ENCODE measurements at regions not wholly inside any gene's neighbourhood (a gene's known extent, or its start where the extent isn't known, plus 50 kb on each side); places are given as distances from the start of the nearest gene placed in this dataset.

GRCh38 chr6:120576061-120576460 is 758.2 kb downstream of the TBC1D32 start:
- WGBS (ENCODE audit: extremely low coverage, insufficient read length, low lambda C conversion rate) = no CpG with 5 or more reads among the region's 4 CpGs

More at GRCh38 chr6:120576061-120576460, 758.2 kb downstream of the TBC1D32 start:
- no peak for DNase-seq
- Histone ChIP-seq H2BK5ac (ENCODE audit: insufficient read length, low read length) (no peak overlapping the region), H3K56ac (ENCODE audit: insufficient read length, low read depth, low read length) (no peak overlapping the region), H3K14ac (ENCODE audit: insufficient read depth, low read length) (no peak overlapping the region), H3K23me2 (ENCODE audit: insufficient read length, low read depth, low read length, poor library complexity, severe bottlenecking) (no peaks in the 10 kb centered on the region), H3K79me1 (ENCODE audit: insufficient read depth, low read depth, low read length, poor library complexity, severe bottlenecking) (no peaks in the 10 kb centered on the region), H4K8ac (replicated peaks; ENCODE audit: insufficient read length, low read depth, low read length) (no peak overlapping the region), H3K4ac (ENCODE audit: low read depth, low read length) (no peak overlapping the region), H2AK5ac (ENCODE audit: insufficient read length, low read length) (no peak overlapping the region), H4K5ac (ENCODE audit: insufficient read length, low read depth, low read length) (no peak overlapping the region), H3K23ac (ENCODE audit: insufficient read length, low read depth, low read length) (no peak overlapping the region), H3K27ac (ENCODE audit: insufficient read length, low read depth, low read length) (no peak overlapping the region), H3K9ac (ENCODE audit: extremely low read depth, insufficient read length, low read length) (no peak overlapping the region), H2BK15ac (ENCODE audit: low read depth, low read length) (no peak overlapping the region), H3K79me2 (ENCODE audit: insufficient read depth, low read length) (no peaks in the 10 kb centered on the region), H4K91ac (ENCODE audit: insufficient read length, low read depth, low read length) (no peak overlapping the region), H2BK20ac (ENCODE audit: low read depth, low read length, poor library complexity, severe bottlenecking) (no peak overlapping the region), H3K9me3 (ENCODE audit: control insufficient read depth, low read depth, low read length) (no peaks in the 10 kb centered on the region), H2BK12ac (ENCODE audit: insufficient read length, low read depth, low read length) (no peak overlapping the region), H3K4me1 (ENCODE audit: insufficient read depth, low read length) (no peaks in the 10 kb centered on the region), H3T11ph (ENCODE audit: low read length) (no peak overlapping the region), H4K20me1 (ENCODE audit: control insufficient read depth, insufficient read depth, insufficient read length) (no peaks in the 10 kb centered on the region), H2BK120ac (ENCODE audit: low read depth, low read length, poor library complexity, severe bottlenecking) (no peak overlapping the region), H3K4me2 (ENCODE audit: insufficient read depth, insufficient read length, low read length) (no peak overlapping the region), H3K18ac (ENCODE audit: insufficient read length, low read depth, low read length) (no peak overlapping the region), H3K27me3 (ENCODE audit: insufficient read depth, low read length) (no peaks in the 10 kb centered on the region), H2AFZ (ENCODE audit: low read length) (no peak overlapping the region)
- H3K9me3 Mint-ChIP-seq = no peaks in the 10 kb centered on the region; a peak in 1 of 5 replicates
- no peaks in the 10 kb centered on the region for H3K36me3 Mint-ChIP-seq (ENCODE audit: insufficient read depth in 1 of 3, low read depth in 3 of 3)
- TF ChIP-seq CTCF (conservative IDR thresholded peaks at IDR 0.05) = no peak
- H3K27ac Mint-ChIP-seq = no peak overlapping the region
- H3K4me1 Mint-ChIP-seq = no peaks in the 10 kb centered on the region
- H3K27me3 Mint-ChIP-seq (ENCODE audit: low read depth) = no peaks in the 10 kb centered on the region
- no peak overlapping the region for H3K4me3 Mint-ChIP-seq

Measured in H9 (cell line).